ENCODE measurements at regions not wholly inside any gene's neighbourhood (a gene's known extent, or its start where the extent isn't known, plus 50 kb on each side); places are given as distances from the start of the nearest gene placed in this dataset.

DNA sequence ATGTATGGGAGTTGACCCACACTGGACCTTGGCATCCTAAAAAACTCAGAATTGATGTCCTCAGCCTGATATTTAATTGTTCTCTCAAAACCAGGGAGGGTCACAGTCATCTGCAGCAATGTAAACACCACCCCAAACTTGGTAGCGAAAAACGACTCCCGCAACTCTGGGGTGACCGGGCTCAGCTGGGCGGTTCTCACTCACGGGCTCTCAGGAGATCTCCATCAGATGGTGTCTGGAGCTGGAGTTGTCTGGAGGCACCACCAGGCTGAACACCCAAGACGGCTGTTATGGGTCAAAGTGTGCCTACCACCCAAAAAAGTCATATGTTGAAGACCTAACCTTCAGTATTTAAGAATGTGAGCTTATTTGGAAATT lies 50.9 kb upstream of the NXT1 start:
- peak; percentile 34 for DNase-seq (ENCODE audit: low spot score)

DNA sequence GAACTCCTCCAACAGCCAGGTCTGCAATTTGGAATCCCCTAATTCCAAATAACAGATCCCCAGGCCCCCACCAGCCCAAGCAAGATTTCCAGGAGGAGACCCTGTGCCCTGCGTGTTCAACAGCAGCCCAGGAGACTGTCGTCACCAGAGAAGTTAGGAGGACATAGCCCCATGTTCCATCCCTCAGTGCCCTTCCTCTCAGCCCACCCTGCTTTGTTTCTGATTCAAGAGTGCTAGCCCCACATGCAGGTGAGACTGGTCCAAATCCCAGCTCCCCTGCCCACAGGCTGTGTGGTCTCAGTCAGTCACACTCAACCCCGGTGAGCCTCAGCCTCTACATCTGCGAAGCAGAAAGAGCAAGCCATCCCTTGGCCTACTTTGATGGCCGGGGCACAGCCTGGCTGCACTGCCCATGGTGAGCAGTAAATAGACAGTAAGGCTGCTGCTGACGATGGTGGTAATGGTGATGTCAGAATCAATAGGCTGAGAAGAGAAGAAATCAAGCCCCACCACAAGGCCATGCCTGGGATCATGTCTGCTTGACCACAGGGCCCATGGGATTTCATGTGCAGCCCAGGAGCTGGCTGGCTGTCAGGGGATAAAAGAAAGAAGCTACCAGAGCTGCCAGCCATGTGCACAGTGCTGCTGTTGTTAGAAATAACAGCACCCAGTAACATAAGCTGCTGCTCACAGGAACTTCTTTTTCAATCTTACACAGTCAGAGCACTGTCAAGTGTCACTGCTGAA lies 51.5 kb upstream of the NXT1 start:
- peak; percentile 55 for DNase-seq (ENCODE audit: low spot score)

- DNase-seq (ENCODE audit: low spot score): no peak
Observed at GRCh38 chr20:23298155-23298554, 52.4 kb upstream of the NXT1 start.

DNA sequence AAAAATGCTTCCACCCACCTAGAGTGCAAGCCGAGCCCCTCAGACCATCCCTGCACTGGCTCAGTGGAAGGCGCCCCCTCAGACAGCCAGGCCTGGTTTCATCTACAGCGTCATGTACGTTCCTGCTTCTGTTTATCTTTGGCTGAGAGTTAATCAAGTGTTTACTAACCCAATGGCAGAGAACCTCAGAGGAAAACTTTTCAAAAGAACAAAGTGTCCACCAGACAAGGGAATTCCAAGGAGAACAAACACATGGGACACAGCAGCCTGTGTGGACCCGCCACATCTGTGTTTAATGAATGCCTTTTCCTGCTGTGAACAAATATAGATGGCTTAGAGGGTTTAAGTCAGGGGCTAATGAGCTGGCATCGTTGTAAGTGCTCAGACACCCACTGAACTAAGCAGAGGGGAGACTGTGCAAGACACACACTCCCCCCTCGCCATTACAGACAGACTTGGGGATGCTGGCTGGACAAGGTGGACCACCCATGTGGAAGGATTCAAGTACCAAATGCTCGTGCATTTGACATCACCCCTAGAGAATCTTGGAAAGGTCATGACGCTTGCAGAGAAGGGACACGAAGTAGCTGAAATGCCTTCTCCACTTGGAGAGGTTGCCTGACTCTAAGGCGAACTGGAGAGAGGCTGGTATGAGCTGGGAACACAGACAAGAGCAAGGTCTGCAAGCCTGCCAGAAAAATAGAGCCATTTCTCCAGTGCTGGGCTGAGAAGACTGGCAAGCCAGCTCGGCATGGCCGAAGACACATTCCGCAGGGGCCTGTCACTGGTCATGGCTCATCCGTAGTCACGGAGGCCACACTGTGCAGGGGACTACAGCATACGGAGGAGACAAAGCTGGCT lies 53.5 kb upstream of the NXT1 start:
- peak; percentile 42 for DNase-seq (ENCODE audit: low spot score)

DNA sequence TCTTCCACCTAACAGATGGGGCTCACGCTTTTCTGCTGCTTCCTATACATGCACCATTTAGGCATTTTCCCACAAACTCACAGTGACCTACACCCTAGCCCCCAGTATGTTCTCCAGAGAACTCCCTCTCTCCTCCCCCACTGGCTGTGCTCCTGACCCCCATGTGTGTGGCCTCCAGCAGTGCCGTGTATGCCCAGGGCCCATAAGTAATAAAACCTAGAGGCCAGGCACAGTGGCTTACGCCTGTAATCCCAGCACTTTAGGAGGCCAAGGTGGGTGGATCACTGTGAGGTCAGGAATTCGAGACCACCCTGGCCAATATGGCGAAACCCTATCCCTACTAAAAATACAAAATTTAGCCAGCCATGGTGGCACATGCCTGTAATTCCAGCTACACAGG lies 54.7 kb upstream of the NXT1 start:
- no peak for DNase-seq (ENCODE audit: low spot score)

DNA sequence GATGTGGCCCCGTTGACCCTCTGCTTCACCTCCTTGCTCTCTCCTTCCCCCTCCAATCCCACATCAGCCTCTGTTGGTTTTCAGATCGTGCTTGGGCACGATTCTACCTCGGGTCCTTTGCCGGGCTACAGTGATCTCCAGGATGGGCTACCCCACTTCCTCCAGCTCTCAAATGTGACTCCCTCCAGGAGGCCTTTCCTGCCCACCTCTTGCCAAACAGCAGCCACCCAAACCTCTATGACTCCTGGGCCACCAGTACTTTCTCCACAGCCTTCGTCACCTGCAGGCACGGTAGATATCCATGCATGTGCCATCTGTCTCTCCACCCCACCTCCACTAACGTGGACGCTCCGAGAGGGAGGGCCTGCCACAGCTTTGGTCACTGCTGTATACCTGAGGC lies 55.9 kb upstream of the NXT1 start:
- peak; percentile 40 for DNase-seq (ENCODE audit: low spot score)

DNA sequence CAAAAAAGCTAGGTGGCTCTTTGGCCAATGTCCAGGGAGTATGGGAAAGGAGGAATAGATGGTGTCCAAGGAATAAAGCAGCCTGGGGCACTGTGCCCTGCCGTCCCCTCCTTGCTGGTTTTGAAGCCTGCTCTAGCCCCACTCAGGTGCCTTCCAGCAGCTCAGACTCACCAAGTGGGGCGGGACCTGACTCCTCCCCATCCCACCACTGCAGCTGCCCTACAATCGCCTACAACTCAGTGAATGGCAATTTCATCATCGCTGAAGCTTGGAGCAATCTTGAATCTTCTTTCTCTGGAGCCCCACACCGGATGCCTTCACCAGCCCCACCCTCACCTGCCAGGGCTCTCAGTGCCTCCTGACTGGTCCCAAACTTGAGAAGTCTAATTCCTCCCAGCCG lies 56.4 kb upstream of the NXT1 start:
- DNase-seq (ENCODE audit: low spot score): peak; percentile 18

- no peak for DNase-seq (ENCODE audit: low spot score)
Observed at GRCh38 chr20:23293689-23294088, 56.9 kb upstream of the NXT1 start.

- DNase-seq (ENCODE audit: low spot score): peak; percentile 23
Observed at GRCh38 chr20:23292311-23292710, 58.3 kb upstream of the NXT1 start.

- DNase-seq (ENCODE audit: low spot score): peak; percentile 23
Observed at GRCh38 chr20:23291575-23292240, 58.9 kb upstream of the NXT1 start.

GRCh38 chr20:23290761-23291574 lies 59.6 kb upstream of the NXT1 start:
- peak; percentile 50 for DNase-seq (ENCODE audit: low spot score)

- DNase-seq (ENCODE audit: low spot score): peak; percentile 12
Observed at GRCh38 chr20:23289724-23290395, 60.7 kb upstream of the NXT1 start.

- DNase-seq (ENCODE audit: low spot score): peak; percentile 28
Observed at GRCh38 chr20:23289249-23289648, 61.3 kb upstream of the NXT1 start.

- peak; percentile 36 for DNase-seq (ENCODE audit: low spot score)
Observed at GRCh38 chr20:23287354-23288190, 63.0 kb upstream of the NXT1 start.

DNA sequence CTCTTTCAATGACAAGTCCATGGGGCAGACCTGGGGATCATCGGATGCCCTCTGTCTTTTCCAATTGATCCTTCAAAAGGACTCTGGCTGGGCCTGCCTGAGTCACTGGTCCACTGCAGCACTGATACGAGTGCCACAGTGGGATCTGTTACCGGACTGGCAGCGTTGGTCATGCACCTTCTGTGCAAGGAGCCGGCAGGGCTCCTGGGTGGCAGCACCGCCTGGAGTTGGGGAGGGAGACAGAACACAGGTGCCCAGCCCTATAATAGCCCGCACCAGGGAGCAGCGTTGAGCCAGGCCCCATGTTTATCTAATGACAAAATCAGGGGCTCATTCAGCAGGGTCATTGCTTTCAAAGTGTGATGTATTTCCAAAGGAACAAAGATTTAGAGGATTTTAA lies 64.2 kb upstream of the NXT1 start:
- DNase-seq (ENCODE audit: low spot score): peak; percentile 55

GRCh38 chr20:23285536-23285935 lies 65.1 kb upstream of the NXT1 start:
- peak; percentile 18 for DNase-seq (ENCODE audit: low spot score)

GRCh38 chr20:23284009-23284408 lies 66.6 kb upstream of the NXT1 start:
- no peak for DNase-seq (ENCODE audit: low spot score)

DNA sequence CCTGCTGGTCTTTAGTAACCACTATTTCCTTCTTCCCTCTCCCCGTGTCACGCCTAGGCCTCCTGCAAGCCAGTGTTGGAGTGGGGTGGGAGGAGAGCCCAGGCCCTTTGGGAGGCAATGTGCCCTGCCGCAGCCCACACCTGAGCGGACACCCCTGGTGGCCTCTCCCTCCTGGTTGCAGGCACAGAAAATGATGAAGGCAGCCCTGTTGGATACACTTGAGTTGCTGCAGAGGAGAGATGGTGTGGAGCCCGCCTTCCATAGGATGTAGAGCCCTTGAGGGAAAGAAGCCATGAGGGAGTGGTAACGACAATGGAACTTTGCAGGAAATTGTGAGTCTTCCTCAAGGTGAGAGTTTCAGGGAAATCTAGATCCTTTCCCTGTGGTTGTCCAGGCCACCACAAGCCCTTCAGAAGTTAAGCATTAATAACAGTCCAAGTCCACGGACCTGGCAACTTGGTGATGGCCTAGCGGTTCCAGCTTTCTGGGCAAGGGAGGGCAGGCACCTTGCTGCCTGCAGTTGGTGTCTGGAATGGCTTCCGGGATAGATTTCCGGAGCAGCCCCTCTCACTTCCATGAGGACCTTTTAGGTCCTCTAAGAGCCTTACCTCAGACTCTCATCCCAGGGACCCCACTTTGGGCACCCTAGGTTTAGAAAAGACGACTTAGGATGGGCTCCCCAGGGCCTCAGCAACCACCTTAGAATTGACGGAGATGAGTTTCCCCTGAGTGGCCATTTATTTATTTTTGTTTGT lies 67.3 kb upstream of the NXT1 start:
- DNase-seq (ENCODE audit: low spot score): peak; percentile 40

DNA sequence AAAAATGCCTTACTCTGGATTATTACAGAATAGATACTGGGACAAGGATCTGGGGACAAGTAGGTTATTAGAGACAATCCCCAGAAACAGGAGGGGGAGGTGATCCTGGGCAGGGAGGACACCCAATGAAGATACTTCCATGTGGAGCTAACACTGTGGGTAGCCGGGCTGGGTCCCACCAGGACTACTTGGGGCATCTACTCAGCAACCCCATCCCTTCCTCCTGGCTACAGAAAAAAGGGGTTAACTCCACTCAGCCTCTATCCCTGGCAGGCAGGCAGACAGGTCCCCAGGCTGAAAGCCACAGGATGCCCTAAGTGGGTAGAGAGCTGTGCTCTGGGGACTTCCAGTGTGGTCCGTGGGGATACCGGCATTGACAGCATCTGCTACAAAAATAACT lies 68.0 kb upstream of the NXT1 start:
- peak; percentile 15 for DNase-seq (ENCODE audit: low spot score)

- no peak for DNase-seq (ENCODE audit: low spot score)
Observed at GRCh38 chr20:23282111-23282510, 68.5 kb upstream of the NXT1 start.
